HG03045 (cell line): ENCODE measurements at regions not wholly inside any gene's neighbourhood (a gene's known extent, or its start where the extent isn't known, plus 50 kb on each side); places are given as distances from the start of the nearest gene placed in this dataset.
"Not testable (repeated sequence)": the region's sequence is repeated elsewhere in the genome, so short reads cannot be mapped to it uniquely, and the experiment has no call there.

ENCODE experiments used
- ATAC-seq: cut with Tn5 transposase; IDR thresholded peaks from one replicate; pipeline ENCODE4 v1.9.1; 2021; ENCODE audit warnings: mild to moderate bottlenecking, moderate library complexity; ENCODE audit not compliant: unreplicated experiment

DNA sequence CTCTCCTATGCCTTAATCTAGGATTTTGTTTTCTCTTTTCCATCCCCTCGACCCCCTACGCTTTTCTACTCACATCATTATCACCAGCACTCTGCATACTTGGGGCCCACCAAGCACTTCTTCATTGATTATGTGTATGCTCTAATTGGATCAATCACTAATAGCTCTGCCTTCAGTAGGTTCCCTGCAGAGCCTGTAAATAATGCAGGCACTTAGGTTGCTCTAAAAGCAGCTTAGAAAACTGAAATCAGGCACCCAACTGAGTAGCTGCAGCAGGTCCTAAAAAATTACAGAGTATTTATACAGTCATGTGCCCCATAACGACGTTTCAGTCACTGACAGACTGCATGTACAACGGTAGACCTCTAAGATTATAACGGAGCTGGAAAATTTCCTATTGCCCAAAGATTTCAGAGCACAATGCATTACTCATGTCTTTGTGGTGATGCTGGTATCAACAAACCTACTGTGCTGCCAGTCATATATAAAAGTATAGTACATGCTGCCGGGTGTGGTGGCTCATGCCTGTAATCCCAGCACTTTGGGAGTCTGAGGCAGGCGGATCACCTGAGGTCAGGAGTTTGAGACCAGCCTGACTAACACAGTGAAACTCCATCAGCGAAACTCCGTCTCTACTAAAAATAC, 280.4 kb downstream of the HS3ST3B1 start:
- no peak for ATAC-seq

DNA sequence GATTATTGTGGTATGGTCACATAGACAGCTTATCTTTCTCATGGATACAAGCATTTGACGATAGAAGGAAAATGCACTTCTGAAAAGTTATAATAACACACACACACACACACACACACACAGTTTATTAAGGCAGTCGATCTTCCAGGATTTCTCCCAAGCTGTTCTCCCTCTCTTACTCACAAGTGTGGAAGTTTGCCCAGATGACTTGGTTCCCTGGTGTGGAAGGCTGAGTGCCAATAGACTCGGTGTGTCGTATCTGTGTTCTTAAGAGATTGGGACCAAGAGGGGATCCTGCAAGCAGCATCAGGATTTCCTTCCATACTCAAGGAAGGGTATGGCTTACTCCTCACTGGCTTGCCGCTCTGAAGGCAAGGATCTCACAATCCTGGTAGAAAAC, 279.6 kb downstream of the HS3ST3B1 start:
- no peak for ATAC-seq

DNA sequence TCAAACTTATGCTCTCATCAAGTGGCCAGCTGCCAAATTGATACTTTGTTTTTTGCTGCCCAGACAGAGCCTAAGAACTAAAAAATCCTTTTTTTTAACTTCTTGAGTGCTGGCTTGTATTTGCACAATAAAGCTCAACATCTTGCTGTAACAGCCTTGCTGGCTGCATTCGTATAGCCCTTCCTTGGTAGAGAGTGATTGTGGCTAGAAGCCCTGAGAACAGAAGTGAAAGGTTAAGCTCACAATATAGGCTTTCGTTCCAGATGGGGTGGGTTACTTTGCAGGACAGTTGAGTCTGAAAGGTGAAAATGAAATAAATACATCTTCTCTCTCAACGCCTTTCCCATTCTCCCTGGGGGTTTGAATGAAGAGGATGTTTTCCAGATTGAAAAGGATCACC, 278.8 kb downstream of the HS3ST3B1 start:
- no peak for ATAC-seq

DNA sequence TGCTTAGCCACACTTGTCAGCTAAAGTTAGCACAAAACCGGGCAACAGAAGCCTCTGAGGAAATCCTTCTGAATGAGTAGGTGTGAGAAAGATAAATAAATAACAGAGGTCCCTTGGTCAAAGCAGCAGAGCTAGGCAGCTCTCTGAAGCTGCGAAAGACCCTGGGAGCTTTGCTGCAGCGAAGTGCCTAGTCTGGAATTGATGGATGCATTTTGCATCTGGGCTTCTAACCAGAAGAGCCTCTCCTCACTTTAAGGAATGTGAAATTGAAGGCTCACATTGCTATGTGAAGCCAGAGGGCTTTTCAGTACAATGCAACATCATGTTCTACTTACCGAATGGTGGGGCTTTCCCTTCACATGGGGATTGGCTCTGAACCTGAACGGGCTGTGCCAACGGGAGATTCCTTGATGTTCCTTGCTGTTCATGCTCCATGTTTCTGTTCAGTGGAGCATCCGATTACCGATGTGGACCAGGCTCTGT, 274.6 kb downstream of the HS3ST3B1 start:
- no peak for ATAC-seq

DNA sequence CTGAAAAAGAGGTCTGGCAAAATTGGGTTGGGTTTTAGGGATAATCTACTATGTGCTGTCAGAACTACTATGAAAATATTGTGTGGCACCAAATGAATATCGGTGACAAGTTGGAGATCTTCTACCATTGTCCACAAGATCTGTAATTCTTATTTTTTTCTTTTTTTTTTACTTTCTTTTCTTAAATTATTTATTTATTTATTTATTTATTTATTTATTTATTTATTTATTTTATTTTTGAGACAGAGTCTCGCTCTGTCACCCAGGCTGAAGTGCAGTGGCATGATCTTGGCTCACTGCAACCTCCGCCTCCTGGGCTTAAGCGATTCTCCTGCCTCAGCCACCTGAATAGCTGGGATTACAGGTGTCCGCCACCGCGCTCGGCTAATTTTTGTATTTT, 259.4 kb downstream of the HS3ST3B1 start:
- ATAC-seq = not testable (repeated sequence)

DNA sequence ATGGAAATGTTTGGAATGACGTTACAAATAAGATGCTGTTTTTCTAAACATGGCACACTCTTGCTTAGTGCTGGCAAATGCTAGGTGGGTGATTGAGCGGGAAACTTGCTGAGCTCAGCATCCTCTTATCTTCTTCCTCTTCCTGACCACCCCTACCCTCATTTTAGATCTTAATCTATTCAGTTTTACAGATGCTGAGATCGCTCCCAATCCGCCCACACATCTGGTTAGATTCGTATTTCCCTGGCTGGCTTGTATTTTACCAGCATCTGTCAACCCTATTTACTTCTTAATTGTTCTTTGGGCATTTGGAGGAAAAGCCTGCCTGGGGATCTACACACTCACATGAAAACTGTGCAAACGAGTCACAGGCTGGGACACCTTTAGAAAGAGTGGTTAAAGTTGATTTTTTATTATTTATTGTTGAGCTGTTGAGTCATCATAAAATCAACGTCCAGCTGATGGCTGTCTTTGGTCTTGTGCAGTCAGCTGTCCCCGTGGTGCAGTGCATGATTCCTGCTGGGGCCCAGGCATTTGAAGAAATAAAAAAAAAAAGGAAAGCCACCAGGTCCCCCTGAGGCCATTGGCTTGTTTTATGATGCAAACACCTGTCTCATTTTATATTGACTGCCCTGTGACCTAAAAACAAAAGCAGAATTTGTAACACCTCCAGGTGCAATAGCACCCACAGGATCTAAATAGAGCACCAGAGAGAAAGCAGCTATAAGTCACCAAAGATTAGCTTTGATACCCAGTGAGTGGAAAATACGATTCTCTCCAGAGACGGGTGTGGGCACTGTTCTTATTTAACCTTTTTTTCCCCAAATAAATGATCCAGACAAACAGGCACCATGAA, 258.6 kb downstream of the HS3ST3B1 start:
- no peak for ATAC-seq

- no peak for ATAC-seq
Measured at GRCh38 chr17:14557480-14557879, 256.6 kb downstream of the HS3ST3B1 start.

- ATAC-seq = no peak
Measured at GRCh38 chr17:14553847-14554246, 253.0 kb downstream of the HS3ST3B1 start.

- no peak for ATAC-seq
Measured at GRCh38 chr17:14552306-14552705, 251.4 kb downstream of the HS3ST3B1 start.

- no peak for ATAC-seq
Measured at GRCh38 chr17:14547556-14547955, 246.7 kb downstream of the HS3ST3B1 start.

GRCh38 chr17:14547016-14547415, 246.1 kb downstream of the HS3ST3B1 start:
- ATAC-seq = no peak

DNA sequence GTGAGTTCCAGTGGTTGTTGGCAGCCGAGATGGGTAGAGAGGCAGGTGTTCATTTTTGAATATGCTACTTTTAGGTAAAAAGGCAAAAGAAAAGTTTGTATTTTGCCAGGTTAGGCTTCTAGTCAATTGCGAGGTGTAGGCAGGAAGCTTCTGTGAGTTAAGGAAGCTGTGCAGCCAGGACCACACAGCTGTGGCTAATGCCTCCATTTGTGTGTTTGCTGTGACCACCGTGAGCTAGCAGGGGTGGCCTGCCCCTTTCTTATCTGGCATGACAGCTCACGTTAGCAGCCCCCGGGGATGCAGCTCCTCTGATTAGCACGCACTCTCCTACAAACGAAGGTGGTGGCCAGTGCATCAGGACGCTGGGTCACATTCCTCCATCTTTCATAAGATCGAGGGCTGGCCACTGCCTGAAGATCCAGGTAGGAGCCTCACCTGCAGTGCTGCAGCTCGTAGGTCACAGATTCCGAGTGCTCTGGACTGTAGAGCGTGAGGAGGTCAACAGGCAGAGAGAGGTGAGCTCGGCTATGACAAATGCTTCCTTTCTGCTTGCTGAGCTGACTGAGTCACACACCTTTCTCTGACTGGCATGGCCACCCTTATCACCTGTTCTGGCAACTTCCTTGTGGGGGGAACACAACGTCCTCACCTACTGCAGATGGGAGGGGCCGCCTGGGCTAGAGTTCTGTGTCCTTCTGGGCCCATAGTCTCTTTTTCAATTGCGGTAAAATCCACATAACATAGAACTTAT, 244.4 kb downstream of the HS3ST3B1 start:
- ATAC-seq = no peak

GRCh38 chr17:14541714-14542113, 240.8 kb downstream of the HS3ST3B1 start:
- no peak for ATAC-seq

GRCh38 chr17:14539801-14540200, 238.9 kb downstream of the HS3ST3B1 start:
- ATAC-seq = no peak

DNA sequence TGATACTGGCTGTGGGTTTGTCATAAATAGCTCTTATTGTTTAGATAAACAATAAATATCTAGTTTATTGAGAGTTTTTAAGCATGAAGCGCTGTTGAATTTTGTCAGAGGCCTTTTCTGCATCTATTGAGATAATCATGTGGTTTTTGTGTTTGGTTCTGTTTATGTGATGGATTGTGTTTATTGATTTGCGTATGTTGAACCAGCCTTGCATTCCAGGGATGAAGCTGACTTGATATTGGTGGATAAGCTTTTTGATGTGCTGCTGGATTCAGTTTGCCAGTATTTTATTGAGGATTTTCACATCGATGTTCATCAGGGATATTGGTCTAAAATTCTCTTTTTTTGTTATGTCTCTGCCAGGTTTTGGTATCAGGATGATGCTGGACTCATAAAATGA, 231.4 kb downstream of the HS3ST3B1 start:
- ATAC-seq = not testable (repeated sequence)

DNA sequence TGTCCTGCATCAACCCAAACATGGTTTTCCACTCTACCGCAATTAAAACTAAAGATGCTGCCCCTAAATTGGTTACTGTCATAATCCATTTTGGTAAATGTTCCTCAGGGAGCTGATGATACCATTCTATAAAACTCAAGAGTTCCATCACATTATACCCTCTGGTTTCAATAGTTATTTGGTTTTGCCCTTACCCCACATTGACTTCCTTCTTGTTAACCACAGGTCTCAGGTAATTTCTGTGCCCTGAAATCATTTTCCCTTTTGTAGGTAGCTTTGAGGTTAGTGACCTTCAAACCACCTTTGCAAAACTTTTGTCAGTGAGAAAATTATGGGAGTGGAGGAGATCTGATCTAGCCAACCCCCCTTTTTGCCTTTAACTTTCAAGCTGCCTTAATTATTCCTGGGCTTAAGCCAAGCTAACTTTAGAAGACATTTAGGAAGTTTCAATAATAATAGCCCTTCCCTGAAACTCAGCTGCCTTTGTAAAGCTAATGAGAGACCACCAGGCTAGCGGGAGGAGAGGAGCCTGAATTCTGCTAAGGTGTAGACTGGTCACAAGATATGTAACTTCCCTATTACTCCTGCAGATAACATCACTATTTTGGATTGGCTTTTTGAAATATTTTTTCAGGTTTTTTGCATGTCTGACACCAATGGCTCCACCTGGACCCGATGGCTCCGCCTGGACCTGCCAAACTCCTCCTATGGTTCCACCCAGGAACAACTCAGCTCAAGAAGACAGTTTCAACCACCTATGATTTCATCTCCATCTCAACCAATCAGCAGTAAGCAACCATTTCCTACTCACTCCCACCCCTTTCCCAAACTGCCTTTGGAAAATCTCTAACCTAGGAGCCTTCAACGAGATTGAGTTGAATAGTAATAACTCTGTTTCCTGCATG, 224.9 kb downstream of the HS3ST3B1 start:
- ATAC-seq = no peak

DNA sequence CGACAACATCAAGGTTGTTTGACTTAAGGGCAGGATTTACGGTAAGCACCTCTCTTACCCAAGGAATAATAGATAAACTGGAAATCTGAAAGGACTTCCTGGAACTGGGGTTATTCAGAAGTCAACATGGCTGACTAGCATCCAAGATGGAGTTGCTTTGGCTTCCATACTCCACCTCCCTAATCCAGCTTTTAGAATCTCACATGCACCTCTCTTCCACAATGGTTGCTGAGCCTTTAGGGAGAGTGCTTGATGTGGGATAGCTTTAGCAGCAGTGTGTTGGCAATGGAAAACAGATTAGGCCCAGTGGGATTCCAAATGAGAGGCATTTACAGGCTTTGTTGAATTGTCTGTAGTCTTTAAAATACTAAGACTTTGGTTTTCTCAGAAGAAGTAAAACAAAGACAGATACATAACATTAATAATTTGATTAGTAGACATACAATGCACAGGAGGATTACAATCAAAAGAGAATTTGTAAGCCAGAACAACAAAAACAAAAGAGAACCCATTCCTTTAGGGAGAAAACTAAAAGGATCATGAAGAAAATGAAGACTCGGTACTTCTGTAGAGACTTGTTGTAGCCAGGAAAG, 222.0 kb downstream of the HS3ST3B1 start:
- ATAC-seq = no peak

GRCh38 chr17:14518919-14519318, 218.0 kb downstream of the HS3ST3B1 start:
- ATAC-seq = not testable (repeated sequence)

DNA sequence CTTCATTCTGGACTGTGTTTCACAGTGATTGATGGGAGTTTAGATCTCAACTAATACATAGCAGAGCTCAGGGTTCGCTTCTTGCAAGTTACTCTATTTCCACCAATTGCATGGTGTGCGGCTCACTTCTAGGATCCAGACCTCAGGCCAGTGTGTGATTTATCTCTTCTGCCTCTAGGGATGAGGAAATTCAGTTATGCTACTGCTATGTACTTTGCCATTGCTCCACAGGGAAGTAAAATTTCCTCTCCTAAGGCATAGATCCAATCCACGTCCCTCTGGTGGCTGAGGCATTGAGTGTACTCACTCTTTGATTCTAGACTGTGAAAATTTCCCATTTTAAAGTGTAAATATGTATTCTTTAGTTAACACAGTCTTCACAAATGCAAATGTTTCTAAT, 214.1 kb downstream of the HS3ST3B1 start:
- ATAC-seq = no peak

GRCh38 chr17:14513835-14514234, 213.0 kb downstream of the HS3ST3B1 start:
- no peak for ATAC-seq
